ENCODE measurements at regions not wholly inside any gene's neighbourhood (a gene's known extent, or its start where the extent isn't known, plus 50 kb on each side); places are given as distances from the start of the nearest gene placed in this dataset.

- TF ChIP-seq, protein P1, sequence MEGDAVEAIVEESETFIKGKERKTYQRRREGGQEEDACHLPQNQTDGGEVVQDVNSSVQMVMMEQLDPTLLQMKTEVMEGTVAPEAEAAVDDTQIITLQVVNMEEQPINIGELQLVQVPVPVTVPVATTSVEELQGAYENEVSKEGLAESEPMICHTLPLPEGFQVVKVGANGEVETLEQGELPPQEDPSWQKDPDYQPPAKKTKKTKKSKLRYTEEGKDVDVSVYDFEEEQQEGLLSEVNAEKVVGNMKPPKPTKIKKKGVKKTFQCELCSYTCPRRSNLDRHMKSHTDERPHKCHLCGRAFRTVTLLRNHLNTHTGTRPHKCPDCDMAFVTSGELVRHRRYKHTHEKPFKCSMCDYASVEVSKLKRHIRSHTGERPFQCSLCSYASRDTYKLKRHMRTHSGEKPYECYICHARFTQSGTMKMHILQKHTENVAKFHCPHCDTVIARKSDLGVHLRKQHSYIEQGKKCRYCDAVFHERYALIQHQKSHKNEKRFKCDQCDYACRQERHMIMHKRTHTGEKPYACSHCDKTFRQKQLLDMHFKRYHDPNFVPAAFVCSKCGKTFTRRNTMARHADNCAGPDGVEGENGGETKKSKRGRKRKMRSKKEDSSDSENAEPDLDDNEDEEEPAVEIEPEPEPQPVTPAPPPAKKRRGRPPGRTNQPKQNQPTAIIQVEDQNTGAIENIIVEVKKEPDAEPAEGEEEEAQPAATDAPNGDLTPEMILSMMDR (IDR thresholded peaks at IDR 0.05; ENCODE audit: insufficient read depth, low read length): no peak
- TF ChIP-seq, protein P2, sequence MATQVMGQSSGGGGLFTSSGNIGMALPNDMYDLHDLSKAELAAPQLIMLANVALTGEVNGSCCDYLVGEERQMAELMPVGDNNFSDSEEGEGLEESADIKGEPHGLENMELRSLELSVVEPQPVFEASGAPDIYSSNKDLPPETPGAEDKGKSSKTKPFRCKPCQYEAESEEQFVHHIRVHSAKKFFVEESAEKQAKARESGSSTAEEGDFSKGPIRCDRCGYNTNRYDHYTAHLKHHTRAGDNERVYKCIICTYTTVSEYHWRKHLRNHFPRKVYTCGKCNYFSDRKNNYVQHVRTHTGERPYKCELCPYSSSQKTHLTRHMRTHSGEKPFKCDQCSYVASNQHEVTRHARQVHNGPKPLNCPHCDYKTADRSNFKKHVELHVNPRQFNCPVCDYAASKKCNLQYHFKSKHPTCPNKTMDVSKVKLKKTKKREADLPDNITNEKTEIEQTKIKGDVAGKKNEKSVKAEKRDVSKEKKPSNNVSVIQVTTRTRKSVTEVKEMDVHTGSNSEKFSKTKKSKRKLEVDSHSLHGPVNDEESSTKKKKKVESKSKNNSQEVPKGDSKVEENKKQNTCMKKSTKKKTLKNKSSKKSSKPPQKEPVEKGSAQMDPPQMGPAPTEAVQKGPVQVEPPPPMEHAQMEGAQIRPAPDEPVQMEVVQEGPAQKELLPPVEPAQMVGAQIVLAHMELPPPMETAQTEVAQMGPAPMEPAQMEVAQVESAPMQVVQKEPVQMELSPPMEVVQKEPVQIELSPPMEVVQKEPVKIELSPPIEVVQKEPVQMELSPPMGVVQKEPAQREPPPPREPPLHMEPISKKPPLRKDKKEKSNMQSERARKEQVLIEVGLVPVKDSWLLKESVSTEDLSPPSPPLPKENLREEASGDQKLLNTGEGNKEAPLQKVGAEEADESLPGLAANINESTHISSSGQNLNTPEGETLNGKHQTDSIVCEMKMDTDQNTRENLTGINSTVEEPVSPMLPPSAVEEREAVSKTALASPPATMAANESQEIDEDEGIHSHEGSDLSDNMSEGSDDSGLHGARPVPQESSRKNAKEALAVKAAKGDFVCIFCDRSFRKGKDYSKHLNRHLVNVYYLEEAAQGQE (IDR thresholded peaks at IDR 0.05; ENCODE audit: insufficient replicate concordance, low read depth): no peak
- TF ChIP-seq GABPA (IDR thresholded peaks at IDR 0.05; ENCODE audit: low read depth) (no peak), SPI1 (IDR thresholded peaks at IDR 0.05; ENCODE audit: borderline replicate concordance, low read depth) (no peak), POLR2AphosphoS5 (IDR thresholded peaks at IDR 0.05; ENCODE audit: low read depth) (no peak)
- no peak for DNase-seq (ENCODE audit: low read depth in 1 of 2, low spot score in 1 of 2)
- Histone ChIP-seq H3K27ac (replicated peaks) (no peak overlapping the region), H3K27me3 (ENCODE audit: insufficient read depth, poor library complexity, severe bottlenecking) (no peaks in the 10 kb centered on the region), H3K4me3 (replicated peaks; ENCODE audit: insufficient read depth, low read length) (no peak overlapping the region)
Measured at GRCh38 chr9:129377931-129378661, 200.0 kb upstream of the IER5L start.

GRCh38 chr9:129377181-129377580, 199.1 kb upstream of the IER5L start:
- Histone ChIP-seq H3K27me3 (ENCODE audit: insufficient read depth, poor library complexity, severe bottlenecking) (no peaks in the 10 kb centered on the region), H3K4me3 (replicated peaks; ENCODE audit: insufficient read depth, low read length) (no peak overlapping the region), H3K27ac (replicated peaks) (no peak overlapping the region)
- no peak for DNase-seq (ENCODE audit: low read depth in 1 of 2, low spot score in 1 of 2)
- no peak for TF ChIP-seq GABPA (IDR thresholded peaks at IDR 0.05; ENCODE audit: low read depth)
- TF ChIP-seq, protein P2 (IDR thresholded peaks at IDR 0.05; ENCODE audit: insufficient replicate concordance, low read depth): no peak
- no peak for TF ChIP-seq SPI1 (IDR thresholded peaks at IDR 0.05; ENCODE audit: borderline replicate concordance, low read depth)
- TF ChIP-seq, protein P1 (IDR thresholded peaks at IDR 0.05; ENCODE audit: insufficient read depth, low read length): no peak
- TF ChIP-seq POLR2AphosphoS5 (IDR thresholded peaks at IDR 0.05; ENCODE audit: low read depth): no peak

GRCh38 chr9:129375845-129376244, 197.8 kb upstream of the IER5L start:
- no peaks in the 10 kb centered on the region for H3K27me3 ChIP-seq (ENCODE audit: insufficient read depth, poor library complexity, severe bottlenecking)
- H3K27ac ChIP-seq (replicated peaks): no peak overlapping the region

More at GRCh38 chr9:129375845-129376244, 197.8 kb upstream of the IER5L start:
- no peak for TF ChIP-seq GABPA (IDR thresholded peaks at IDR 0.05; ENCODE audit: low read depth)
- TF ChIP-seq POLR2AphosphoS5 (IDR thresholded peaks at IDR 0.05; ENCODE audit: low read depth): no peak
- TF ChIP-seq, protein P2 (IDR thresholded peaks at IDR 0.05; ENCODE audit: insufficient replicate concordance, low read depth): no peak
- TF ChIP-seq, protein P1 (IDR thresholded peaks at IDR 0.05; ENCODE audit: insufficient read depth, low read length): no peak
- TF ChIP-seq SPI1 (IDR thresholded peaks at IDR 0.05; ENCODE audit: borderline replicate concordance, low read depth): no peak
- no peak overlapping the region for H3K4me3 ChIP-seq (replicated peaks; ENCODE audit: insufficient read depth, low read length)
- no peak for DNase-seq (ENCODE audit: low read depth in 1 of 2, low spot score in 1 of 2)

Measured in HL-60 (cell line).